Epithelial cell of proximal tubule (primary cell): ENCODE measurements at regions not wholly inside any gene's neighbourhood (a gene's known extent, or its start where the extent isn't known, plus 50 kb on each side); places are given as distances from the start of the nearest gene placed in this dataset.

Source experiments
- DNase-seq: peaks from one replicate; pipeline ENCODE4 v3.0.0-alpha.2; 2011; ENCODE audit warnings: low read depth
- H3K4me3 ChIP-seq: 2 replicates; pipeline ENCODE4 v1.5.1; 2011; ENCODE audit warnings: low read depth, mild to moderate bottlenecking, low read length
- TF ChIP-seq, protein P1 (sequence below): conservative IDR thresholded peaks from 2 replicates; pipeline ENCODE4 v1.5.1; 2012; ENCODE audit warnings: low read depth, mild to moderate bottlenecking, low read length

DNA sequence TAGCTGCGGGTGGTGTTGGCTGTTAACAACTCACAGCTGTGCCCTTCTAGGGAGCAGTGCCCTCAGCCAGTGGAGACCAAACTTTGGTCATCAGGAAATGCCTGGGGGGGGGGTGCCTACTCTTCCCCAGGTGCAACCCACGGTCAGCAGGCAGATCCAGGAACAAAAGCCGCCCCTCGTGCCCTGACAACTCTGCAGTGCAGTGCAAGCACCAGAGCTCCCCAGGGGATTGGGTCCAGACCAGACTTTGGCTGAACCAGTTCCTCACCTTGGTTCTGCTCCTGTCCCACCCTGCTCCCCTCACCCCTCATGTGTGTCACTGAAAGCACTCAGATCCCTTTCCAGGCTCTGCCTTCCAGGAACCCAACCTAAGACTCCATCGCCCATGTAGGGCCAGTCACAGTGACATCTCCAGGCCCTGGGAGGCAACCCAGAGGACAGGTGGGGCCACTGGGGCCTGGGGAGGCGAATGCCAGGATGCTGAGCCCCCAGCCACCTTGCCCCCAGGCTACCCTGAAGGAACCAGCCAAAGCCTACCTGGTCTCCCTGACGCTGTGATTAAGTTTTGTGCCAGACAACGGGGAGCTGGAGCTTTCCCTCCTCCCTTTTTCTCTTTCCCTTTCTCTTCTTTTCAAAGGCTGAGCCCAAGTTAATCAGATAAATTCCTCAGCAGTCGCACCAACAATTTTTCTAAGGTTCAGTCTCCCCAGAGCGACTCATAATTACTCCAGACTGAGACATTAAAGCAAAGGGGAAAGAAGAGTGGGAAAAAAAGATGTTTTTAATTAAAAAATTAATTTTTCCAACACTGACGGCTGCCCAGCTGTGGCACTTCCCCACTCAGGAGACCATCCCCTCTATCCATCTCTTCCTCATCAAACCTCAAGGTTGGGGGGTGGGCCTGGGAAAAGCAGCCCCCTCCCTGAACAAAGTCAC lies 207.5 kb upstream of the LINGO1 start:
- TF ChIP-seq, protein P1, sequence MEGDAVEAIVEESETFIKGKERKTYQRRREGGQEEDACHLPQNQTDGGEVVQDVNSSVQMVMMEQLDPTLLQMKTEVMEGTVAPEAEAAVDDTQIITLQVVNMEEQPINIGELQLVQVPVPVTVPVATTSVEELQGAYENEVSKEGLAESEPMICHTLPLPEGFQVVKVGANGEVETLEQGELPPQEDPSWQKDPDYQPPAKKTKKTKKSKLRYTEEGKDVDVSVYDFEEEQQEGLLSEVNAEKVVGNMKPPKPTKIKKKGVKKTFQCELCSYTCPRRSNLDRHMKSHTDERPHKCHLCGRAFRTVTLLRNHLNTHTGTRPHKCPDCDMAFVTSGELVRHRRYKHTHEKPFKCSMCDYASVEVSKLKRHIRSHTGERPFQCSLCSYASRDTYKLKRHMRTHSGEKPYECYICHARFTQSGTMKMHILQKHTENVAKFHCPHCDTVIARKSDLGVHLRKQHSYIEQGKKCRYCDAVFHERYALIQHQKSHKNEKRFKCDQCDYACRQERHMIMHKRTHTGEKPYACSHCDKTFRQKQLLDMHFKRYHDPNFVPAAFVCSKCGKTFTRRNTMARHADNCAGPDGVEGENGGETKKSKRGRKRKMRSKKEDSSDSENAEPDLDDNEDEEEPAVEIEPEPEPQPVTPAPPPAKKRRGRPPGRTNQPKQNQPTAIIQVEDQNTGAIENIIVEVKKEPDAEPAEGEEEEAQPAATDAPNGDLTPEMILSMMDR = no peak
- no peak overlapping the region for H3K4me3 ChIP-seq
- no peak for DNase-seq

DNA sequence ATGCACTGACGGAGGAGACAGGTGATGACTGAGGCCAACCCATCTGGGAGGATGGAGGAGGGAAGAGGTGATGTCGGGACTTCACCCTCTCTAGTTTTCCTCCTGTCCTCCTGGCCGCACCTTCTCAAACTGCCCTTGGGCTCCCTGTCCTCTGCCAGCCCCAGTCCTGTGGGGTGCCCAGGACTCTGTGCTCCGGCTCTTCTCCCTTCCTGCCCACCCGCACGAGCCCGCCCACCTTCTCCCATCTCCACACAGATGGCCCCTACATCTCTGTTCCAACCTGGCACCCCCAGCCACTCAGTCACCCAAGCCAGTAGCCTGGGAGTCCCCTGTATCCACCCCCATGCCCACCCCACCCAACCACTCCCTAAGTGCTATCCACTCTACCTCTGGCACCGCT lies 206.7 kb upstream of the LINGO1 start:
- no peak overlapping the region for H3K4me3 ChIP-seq
- no peak for DNase-seq
- TF ChIP-seq, protein P1 = no peak

DNA sequence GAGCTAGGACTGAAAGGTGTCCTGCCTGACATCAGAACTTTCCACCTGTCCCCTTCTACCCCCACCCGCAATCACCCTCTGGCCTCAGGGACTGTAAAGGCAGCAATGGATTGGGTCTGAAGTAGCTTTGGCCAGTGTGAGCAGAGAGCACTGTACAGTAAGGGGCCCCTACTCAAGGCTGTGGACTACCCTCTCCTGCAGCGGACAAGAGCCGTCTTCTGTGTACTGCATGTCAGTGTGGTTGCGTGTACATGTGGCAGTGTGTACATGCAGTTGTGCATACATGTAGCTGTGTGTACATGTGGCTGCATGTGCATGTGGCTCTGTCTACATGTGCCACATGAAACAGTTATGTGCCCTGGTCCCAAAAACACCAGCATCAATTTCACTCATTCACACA lies 205.9 kb upstream of the LINGO1 start:
- H3K4me3 ChIP-seq = no peak overlapping the region
- no peak for DNase-seq
- TF ChIP-seq, protein P1 = no peak

DNA sequence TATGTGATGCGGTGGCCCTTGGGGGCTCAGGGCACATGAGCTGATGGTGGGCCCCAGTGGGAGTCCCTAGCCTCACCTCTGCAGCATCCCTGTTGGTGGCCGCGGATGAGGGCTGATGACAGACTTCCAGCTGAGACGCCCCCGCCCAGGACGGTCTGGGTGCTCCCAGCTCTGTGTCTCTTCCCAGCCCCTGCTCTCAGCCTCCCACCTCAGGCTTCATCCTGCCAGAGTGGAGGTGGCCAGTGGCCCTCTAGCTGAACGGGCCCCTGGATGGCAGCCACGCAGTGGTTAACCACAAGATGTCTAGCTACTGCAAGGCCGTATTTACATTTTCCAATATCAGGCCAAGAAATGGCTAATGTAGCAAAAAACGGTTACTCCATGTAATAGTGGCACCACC lies 205.3 kb upstream of the LINGO1 start:
- DNase-seq = no peak
- TF ChIP-seq, protein P1 = no peak
- no peak overlapping the region for H3K4me3 ChIP-seq

DNA sequence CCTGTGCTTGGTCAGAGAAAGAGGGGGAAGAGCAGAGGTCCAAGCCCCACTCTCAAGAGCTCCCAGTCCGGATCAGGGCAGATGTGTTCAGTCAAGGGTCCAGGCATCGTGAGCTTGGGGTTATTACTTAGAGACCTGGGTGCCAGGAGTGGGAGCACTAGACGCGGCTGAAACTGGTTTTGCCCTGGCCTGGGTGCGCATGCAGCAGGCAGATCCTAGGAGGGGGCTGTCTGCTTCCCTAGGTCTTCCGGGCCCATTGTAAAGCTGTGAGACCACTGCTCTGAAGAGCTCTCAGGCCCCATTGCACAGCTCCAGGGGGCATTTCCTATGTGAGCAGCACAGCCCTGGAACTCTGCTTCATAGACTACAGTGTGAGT lies 204.9 kb upstream of the LINGO1 start:
- no peak overlapping the region for H3K4me3 ChIP-seq
- no peak for DNase-seq
- TF ChIP-seq, protein P1 = no peak

DNA sequence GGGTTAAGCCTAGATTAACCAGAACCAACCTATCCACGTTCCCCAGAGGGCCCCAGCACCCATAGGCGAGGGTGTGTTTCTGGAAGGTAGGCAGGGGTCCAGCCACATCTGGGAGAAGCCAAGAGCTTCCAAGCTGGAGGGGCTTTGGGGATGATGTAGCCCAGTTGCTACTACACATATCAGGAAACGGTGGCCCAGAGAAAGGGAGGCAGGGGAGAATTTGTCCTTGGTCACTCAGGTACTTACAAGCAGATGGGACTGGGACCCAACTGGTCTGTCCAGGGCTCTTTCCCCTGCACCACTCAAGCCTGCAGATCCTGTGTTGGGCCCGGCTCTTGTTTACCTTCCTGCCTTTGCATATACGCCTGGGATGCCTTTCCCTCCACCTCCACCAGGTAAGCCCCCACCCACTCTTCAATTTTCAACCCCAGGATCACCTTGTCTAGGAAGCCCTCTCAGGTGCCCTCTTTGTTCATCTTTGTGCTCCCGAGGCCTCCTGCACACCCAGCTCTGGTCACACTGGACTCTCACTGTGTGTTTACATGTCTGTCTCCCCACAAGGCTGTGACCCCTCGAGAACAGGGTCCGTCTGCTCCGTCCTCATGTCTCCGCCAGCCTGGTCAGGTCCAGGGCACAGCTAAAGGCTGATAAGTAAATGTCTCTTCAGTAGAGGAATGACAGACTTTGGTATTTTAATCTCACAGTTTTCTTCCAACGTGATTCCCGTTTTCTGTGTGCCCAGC lies 204.4 kb upstream of the LINGO1 start:
- TF ChIP-seq, protein P1 = no peak
- no peak overlapping the region for H3K4me3 ChIP-seq
- no peak for DNase-seq
